ENCODE measurements at regions not wholly inside any gene's neighbourhood (a gene's known extent, or its start where the extent isn't known, plus 50 kb on each side); places are given as distances from the start of the nearest gene placed in this dataset.
A peak's percentile ranks its signal among the peaks of the same experiment; 100 is the strongest.

GRCh38 chr5:54927097-54927746 is 58.2 kb downstream of the ESM1 start:
- DNase-seq, result no peak
- intact Hi-C loops (cut with DNase I), result no loop called here

- intact Hi-C loops (cut with DNase I), result no loop called here
- DNase-seq, result no peak
Measured at GRCh38 chr5:54924487-54924886, 60.9 kb downstream of the ESM1 start.

GRCh38 chr5:54917323-54917722 is 68.1 kb downstream of the ESM1 start:
- DNase-seq, result no peak
- intact Hi-C loops (cut with DNase I), result no loop called here

DNA sequence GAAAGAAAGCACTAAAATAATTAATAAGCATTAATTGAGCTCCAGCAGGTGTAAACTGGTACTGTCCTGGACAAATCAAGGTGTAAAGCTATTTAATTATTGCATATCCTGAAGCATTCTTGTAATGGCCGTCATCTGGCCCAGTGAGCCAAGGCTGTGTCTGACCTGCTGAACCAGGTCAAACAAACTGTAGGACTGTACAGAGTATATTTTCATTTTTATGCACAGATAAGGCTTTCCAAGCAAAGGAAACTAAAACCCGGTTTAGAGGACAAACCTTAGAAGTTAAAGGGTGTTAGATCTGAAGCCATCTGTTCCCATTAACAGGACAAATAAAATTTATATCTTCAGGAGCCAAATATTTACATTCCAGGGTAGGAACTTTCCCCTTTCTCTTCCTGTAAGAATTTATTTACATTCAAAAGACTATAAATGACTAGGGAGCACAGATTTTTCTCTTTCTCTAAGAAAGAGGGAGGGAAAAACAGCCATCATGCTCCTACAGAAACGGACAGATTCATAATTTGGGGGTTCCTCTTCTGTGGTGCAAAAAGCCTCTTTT is 69.8 kb downstream of the ESM1 start:
- DNase-seq, result no peak
- intact Hi-C loops (cut with DNase I), result no loop called here

- DNase-seq, result no peak
- intact Hi-C loops (cut with DNase I), result no loop called here
Measured at GRCh38 chr5:54912021-54912420, 73.4 kb downstream of the ESM1 start.

GRCh38 chr5:54909911-54910870 is 75.2 kb downstream of the ESM1 start:
- intact Hi-C loops (cut with DNase I), result no loop called here
- DNase-seq, result no peak

GRCh38 chr5:54908774-54909525 is 76.4 kb downstream of the ESM1 start:
- intact Hi-C loops (cut with DNase I), result no loop called here
- no peak for DNase-seq

- intact Hi-C loops (cut with DNase I), result loop anchor here (2.0 kb wide), 1 partner anchor 241 kb away; no protein-coding TSS in a partner anchor
- peak in 8 of 10 donors; percentile 34 to 91 (median 68) for DNase-seq
Measured at GRCh38 chr5:54905942-54906537, 79.4 kb downstream of the ESM1 start.

DNA sequence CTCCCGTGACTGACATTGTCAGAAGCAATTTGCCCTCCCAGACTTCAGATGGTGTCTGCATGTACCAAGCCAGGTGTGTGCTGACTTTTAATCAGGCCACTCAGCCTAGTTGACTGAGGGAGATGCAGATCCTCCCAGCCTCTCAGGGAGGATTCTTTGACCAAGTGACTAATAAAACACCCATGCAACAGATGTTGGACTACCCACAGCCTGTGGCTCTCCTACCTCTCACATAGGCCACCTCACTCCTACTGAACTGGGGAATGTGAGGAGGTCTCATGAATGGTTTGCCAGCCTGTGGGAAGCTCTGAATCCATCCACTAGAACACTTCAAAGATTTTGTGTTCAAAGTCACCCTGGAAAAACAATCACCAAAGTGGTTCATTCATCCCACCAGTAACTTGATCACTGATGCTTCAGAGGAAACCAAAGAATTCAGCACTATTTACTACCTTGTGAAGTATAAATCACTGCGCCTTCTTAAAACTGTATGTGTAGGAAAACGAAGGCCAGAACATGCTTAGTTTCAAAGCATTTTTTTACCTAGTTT is 80.1 kb downstream of the ESM1 start:
- intact Hi-C loops (cut with DNase I), result no loop called here
- DNase-seq, result no peak

DNA sequence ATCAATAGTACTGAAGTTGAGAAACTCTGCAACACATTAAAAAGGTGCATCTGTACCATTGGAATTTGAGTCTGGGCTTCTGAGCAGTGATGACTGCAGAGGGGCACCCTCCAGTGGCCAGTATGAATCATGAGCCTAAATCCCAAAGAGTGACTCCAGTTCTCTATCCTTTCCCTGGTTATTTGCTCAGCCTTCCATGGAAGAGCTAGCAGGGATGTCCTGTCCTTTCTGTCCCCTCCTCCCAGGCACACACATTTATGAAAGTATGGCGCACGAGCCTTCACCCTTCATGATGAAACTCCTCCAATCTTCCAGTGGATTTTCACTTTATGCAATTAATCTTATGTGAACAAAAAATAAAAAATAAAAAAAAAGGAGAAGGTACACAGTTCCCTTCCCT is 81.0 kb downstream of the ESM1 start:
- intact Hi-C loops (cut with DNase I), result no loop called here
- DNase-seq, result no peak

- intact Hi-C loops (cut with DNase I), result no loop called here
- DNase-seq, result no peak
Measured at GRCh38 chr5:54902791-54903473, 82.5 kb downstream of the ESM1 start.

DNA sequence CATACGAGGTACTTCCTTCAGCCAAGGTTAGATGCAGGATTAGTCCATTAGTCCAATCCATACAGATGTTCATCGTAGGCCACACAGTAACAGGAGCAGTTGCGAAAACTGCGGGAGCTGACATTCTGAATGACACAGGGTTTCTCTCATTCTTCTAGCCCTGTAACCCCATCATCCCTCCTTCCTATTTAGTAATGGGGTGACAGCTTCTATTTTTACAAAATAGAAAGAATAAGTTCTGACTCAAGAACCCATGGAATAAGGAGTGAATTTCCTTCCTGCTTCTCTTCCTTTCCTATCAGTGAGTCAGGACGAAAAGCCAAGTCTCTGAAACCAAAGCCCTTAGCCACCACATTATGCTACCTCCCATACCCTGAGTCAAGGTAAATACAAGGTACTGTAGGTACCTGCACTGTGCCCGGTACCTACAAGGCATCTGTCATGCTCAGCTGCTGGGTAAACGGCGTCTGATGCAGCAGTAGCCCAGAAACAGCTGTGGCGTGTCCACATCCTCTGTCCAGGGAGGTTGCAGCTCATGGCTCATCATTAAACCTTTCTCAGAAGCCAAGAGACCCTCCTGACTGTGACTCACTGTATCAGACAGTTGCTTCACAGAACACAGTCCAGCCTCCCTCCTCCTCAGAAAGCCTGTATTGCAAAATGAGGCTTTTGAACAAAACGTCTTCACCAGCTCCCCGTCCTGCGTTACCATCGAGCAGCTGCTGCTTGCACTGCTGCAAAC is 84.2 kb downstream of the ESM1 start:
- no peak for DNase-seq
- intact Hi-C loops (cut with DNase I), result no loop called here

DNA sequence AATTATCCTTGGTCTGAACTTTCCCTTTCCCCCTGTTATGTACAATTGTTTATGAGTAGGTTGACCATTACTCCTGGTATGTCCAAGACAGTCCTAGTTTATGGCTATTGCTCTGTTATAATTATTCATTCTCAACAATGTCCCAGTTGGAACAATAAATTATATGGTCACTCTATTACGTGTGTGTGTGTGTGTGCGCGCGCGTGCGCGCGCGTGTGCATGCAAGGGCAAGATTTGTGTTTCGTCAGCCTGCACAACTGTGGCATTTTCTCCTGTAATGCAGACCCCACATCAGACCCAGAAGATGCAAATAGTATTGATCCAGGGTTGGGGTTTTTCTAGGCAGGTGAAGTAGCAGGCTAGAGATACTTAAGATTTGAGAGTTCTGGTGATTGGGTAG is 88.4 kb downstream of the ESM1 start:
- DNase-seq, result no peak
- intact Hi-C loops (cut with DNase I), result no loop called here

DNA sequence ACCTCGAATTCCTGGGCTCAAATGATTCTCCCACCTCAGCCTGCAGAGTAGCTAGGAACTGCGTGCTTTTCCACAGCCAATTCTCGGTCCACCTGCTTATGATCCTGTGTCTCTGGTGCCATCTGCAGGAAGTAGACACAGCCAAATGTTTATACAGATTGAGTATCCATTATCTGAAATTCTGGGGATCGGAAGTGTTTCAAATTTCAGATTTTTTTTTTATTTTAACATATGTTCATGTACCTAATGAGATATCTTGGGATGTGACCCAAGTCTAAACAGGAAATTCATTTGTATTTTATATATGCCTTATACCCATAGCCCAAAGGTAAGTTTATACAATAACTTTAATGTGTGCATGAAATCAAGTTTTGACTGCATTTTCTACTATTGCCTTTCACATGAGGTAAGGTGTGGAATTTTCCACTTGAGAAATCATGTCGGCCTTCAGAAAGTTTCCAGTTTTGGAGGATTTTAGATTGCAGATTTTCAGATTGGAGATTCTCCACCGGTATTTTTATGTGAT is 89.5 kb downstream of the ESM1 start:
- peak in 5 of 10 donors; percentile 32 to 81 (median 36) for DNase-seq
- intact Hi-C loops (cut with DNase I), result no loop called here

DNA sequence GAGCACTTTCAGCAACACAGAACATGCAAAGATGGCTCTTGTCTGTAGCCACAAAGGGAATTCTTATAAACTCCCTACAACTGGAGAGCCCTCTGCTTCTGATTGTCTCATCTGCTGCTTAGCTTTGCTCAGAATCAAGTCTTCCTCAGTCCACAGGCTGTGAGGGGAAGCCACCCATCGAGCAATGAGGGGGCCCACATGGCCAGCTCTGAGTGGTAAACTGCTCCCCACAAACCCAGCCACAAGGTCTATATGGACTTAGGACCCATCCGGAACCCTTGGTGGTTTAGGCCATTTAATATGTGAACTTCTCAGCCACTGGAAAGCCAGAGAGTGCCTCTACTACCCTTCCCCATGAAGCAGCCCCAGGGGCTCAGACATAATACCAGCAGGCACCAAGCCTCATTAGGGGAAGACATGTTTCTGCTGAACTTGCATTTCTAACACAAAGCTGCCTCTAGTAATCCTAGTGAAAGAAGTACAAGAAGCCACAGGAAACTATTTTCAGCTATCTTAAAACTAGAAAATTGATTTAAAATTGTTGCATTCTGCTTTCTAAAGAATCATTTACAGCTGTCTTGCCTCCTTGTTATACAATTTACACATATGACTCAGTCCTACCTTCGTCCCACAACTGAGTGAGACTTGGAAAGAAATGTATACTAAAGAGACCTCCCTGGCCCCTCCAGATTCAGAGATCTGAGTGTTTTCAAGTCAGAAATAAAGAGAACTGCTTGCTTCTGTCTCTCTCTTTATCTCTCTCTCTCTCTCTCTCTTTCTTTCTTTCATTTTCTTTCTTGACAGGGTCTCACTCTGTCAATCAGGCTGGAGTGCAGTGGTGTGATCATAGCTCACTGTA is 90.2 kb downstream of the ESM1 start:
- intact Hi-C loops (cut with DNase I), result no loop called here
- DNase-seq, result no peak

DNA sequence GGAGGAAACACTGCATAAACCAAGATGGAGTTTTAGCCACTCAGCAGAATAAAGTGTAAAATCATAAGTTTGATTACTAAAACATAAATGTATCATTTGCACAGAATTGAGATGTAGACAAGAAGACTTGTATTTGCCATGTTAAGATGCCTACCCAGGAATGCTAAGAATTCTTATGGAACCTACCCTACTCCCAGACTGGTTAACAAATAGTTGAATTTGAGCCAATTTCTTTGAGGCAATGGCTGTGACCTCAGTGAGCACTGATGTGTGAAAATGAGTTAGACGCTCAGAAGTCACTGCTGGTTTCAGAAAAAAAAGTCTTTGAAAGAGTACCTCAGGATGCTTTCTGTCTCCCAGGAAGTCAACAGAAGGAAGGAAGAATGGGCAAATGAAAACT is 95.6 kb downstream of the ESM1 start:
- intact Hi-C loops (cut with DNase I), result no loop called here

DNA sequence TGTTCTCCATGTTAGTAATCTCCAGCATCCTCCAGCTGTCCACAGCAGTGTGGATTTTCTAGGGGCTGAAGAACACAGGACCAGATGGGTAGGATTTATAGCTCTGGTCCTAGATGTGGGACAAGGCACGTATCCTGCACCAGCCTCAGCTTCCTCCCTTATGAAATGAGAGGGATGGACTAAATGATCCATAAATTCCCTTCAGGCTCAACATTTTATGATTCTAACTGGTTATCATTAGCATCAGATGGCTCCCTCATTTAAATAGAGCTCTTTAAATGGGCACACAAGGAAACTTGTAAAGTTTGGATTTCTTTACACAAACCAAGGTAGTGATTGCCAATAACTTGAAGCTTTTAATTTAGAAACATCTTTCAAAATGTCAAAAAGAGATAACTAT is 97.7 kb downstream of the ESM1 start:
- intact Hi-C loops (cut with DNase I), result no loop called here
- no peak for DNase-seq

More for the DNA sequence above, 95.6 kb downstream of the ESM1 start:
- no peak for DNase-seq

DNA sequence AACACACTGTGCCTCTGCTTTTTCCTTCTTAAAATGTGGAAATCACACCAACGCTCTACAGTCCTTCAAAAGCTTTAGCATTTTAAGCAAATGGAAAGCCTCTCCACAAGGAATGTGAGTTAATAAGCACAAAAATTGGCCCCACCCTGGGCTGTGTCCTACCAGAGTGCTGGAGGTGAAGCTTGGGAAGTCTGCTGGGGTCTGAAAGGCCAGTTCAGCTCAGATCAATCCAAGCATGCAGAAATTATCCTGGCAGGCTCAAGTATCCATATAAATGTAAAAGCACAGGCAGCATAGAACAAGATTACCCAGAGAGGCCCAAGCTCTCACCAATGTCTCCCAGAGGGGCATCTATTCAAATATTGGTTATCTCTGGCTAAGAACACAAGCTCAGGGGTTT is 98.5 kb downstream of the ESM1 start:
- no peak for DNase-seq
- intact Hi-C loops (cut with DNase I), result no loop called here

Measured in posterior cingulate gyrus (tissue), 11 donors.